HEK293 (cell line): ENCODE measurements at regions not wholly inside any gene's neighbourhood (a gene's known extent, or its start where the extent isn't known, plus 50 kb on each side); places are given as distances from the start of the nearest gene placed in this dataset.

Experiments used
- CTCF ChIA-PET: fragments of 350-600 bp; formaldehyde crosslinking; extraction: SDS; loops from one replicate; lab custom pipeline; 2021; ENCODE audit warnings: antibody characterized with exemption; lab: Yijun Ruan, JAX
- POLR2A ChIA-PET: fragments of 300-600 bp; formaldehyde crosslinking; extraction: SDS; loops from one replicate; lab custom pipeline; 2020; ENCODE audit warnings: antibody characterized with exemption, inconsistent platforms; lab: Yijun Ruan, JAX
- H3K27ac ChIP-seq: fragments of 200-500 bp; sonication (Bioruptor generic); 2 replicates; pipeline ENCODE4 v1.5.1; 2014; ENCODE audit warnings: low read depth, low read length, control low read depth, inconsistent platforms; ENCODE audit errors: extremely low read depth
- H3K36me3 ChIP-seq, 2 experiments: fragments of 200-500 bp in 1 of 2; sonication (Bioruptor generic) in 1 of 2; 1 replicate in 1 of 2; 2 replicates in 1 of 2; pipeline ENCODE4 v1.5.1; 2014 to 2017; ENCODE audit warnings: inconsistent platforms in 2 of 2, low read length in 2 of 2; ENCODE audit not compliant: control insufficient read depth in 2 of 2, insufficient read depth in 1 of 2
- H3K4me1 ChIP-seq: fragments of 200-500 bp; sonication (Bioruptor generic); 2 replicates; pipeline ENCODE4 v1.5.1; 2014; ENCODE audit warnings: mild to moderate bottlenecking, low read length, inconsistent platforms; ENCODE audit not compliant: control insufficient read depth, insufficient read depth
- H3K4me3 ChIP-seq: 2 replicates; pipeline ENCODE4 v1.5.1; 2011; ENCODE audit warnings: low read depth, mild to moderate bottlenecking, control low read depth, low read length, moderate library complexity
- H3K9me3 ChIP-seq: fragments of 200-500 bp; sonication (Bioruptor generic); 2 replicates; pipeline ENCODE4 v1.5.1; 2014; ENCODE audit warnings: low read depth, low read length, inconsistent platforms; ENCODE audit not compliant: control insufficient read depth, insufficient read depth
- FEZF1 ChIP-seq: fragments of 450-650 bp; formaldehyde crosslinking; IDR thresholded peaks from 2 replicates; pipeline ENCODE4 v1.5.1; 2016; ENCODE audit warnings: missing biosample characterization, missing genetic modification characterization
- MZF1 ChIP-seq: fragments of 450-650 bp; formaldehyde crosslinking; IDR thresholded peaks from 2 replicates; pipeline ENCODE4 v1.5.1; 2017; ENCODE audit warnings: missing biosample characterization, missing genetic modification characterization, borderline replicate concordance
- PRDM1 ChIP-seq: fragments of 450-650 bp; formaldehyde crosslinking; IDR thresholded peaks from 2 replicates; pipeline ENCODE4; 2016; ENCODE audit warnings: missing biosample characterization, missing genetic modification characterization
- SCRT1 ChIP-seq: fragments of 450-650 bp; formaldehyde crosslinking; IDR thresholded peaks from 2 replicates; pipeline ENCODE4 v1.5.1; 2016; ENCODE audit warnings: missing biosample characterization, missing genetic modification characterization, borderline replicate concordance
- TSHZ1 ChIP-seq: fragments of 450-650 bp; formaldehyde crosslinking; IDR thresholded peaks from 2 replicates; pipeline ENCODE4 v1.5.1; 2016; ENCODE audit warnings: missing biosample characterization, missing genetic modification characterization, borderline replicate concordance
- ZNF133 ChIP-seq: fragments of 450-650 bp; formaldehyde crosslinking; IDR thresholded peaks from 2 replicates; pipeline ENCODE4 v1.5.1; 2016; ENCODE audit warnings: missing biosample characterization, missing genetic modification characterization
- ZNF19 ChIP-seq: fragments of 450-650 bp; formaldehyde crosslinking; IDR thresholded peaks from 2 replicates; pipeline ENCODE4; 2016; ENCODE audit warnings: missing biosample characterization, missing genetic modification characterization, low read depth
- ZNF23 ChIP-seq: fragments of 450-650 bp; formaldehyde crosslinking; IDR thresholded peaks from 2 replicates; pipeline ENCODE4 v1.5.1; 2016; ENCODE audit warnings: missing biosample characterization, missing genetic modification characterization, borderline replicate concordance
- ZNF335 ChIP-seq: fragments of 450-650 bp; formaldehyde crosslinking; conservative IDR thresholded peaks from 2 replicates; pipeline ENCODE4 v1.5.1; 2016; ENCODE audit warnings: missing biosample characterization, missing genetic modification characterization
- ZNF354C ChIP-seq: fragments of 450-650 bp; formaldehyde crosslinking; IDR thresholded peaks from 2 replicates; pipeline ENCODE4 v1.5.1; 2016; ENCODE audit warnings: missing biosample characterization, missing genetic modification characterization, low read depth, borderline replicate concordance
- ZNF423 ChIP-seq: fragments of 450-650 bp; formaldehyde crosslinking; IDR thresholded peaks from 2 replicates; pipeline ENCODE4 v1.5.1; 2016; ENCODE audit warnings: missing biosample characterization, missing genetic modification characterization
- ZNF48 ChIP-seq: fragments of 450-650 bp; formaldehyde crosslinking; IDR thresholded peaks from 2 replicates; pipeline ENCODE4 v1.5.1; 2016; ENCODE audit warnings: missing biosample characterization, missing genetic modification characterization
- ZNF501 ChIP-seq: fragments of 450-650 bp; formaldehyde crosslinking; IDR thresholded peaks from 2 replicates; pipeline ENCODE4 v1.5.1; 2016; ENCODE audit warnings: missing biosample characterization, missing genetic modification characterization
- ZNF560 ChIP-seq: fragments of 450-650 bp; formaldehyde crosslinking; IDR thresholded peaks from 2 replicates; pipeline ENCODE4 v1.5.1; 2017; ENCODE audit warnings: missing biosample characterization, missing genetic modification characterization, borderline replicate concordance
- ZNF571 ChIP-seq: fragments of 450-650 bp; formaldehyde crosslinking; IDR thresholded peaks from 2 replicates; pipeline ENCODE4 v1.5.0; 2017; ENCODE audit warnings: missing biosample characterization, missing genetic modification characterization
- ZNF610 ChIP-seq: fragments of 450-650 bp; formaldehyde crosslinking; IDR thresholded peaks from 2 replicates; pipeline ENCODE4 v1.5.1; 2016; ENCODE audit warnings: missing biosample characterization, missing genetic modification characterization, borderline replicate concordance
- ZNF645 ChIP-seq: fragments of 450-650 bp; formaldehyde crosslinking; IDR thresholded peaks from 2 replicates; pipeline ENCODE4; 2016; ENCODE audit warnings: missing biosample characterization, missing genetic modification characterization
- ZNF707 ChIP-seq: fragments of 450-650 bp; formaldehyde crosslinking; IDR thresholded peaks from 2 replicates; pipeline ENCODE4 v1.5.1; 2016; ENCODE audit warnings: missing biosample characterization, missing genetic modification characterization
- TF ChIP-seq, protein P1 (sequence below): fragments of 450-650 bp; formaldehyde crosslinking; IDR thresholded peaks from 2 replicates; pipeline ENCODE4 v1.5.1; 2016; ENCODE audit warnings: missing biosample characterization, missing genetic modification characterization
- TF ChIP-seq, protein P2 (sequence below): fragments of 450-650 bp; formaldehyde crosslinking; IDR thresholded peaks from 2 replicates; pipeline ENCODE4 v1.5.1; 2017; ENCODE audit warnings: missing biosample characterization, missing genetic modification characterization

- no peak for TF ChIP-seq TSHZ1 (tag by site-specific recombination)
Observed at GRCh38 chr10:128660726-128661125, 534.5 kb upstream of the MKI67 start (continued).

GRCh38 chr10:128661404-128662197, 535.4 kb upstream of the MKI67 start:
- Histone ChIP-seq H3K4me1 (no peaks in the 10 kb centered on the region), H3K4me3 (no peak overlapping the region), H3K9me3 (no peaks in the 10 kb centered on the region), H3K36me3 (no peaks in the 10 kb centered on the region), H3K27ac (no peak overlapping the region)
- POLR2A ChIA-PET: no interaction called here
- TF ChIP-seq ZNF354C (tag by site-specific recombination) (no peak), SCRT1 (no peak), ZNF423 (no peak), ZNF501 (tag by site-specific recombination) (no peak), ZNF560 (tag by site-specific recombination) (no peak), ZNF19 (tag by site-specific recombination) (no peak), ZNF610 (tag by site-specific recombination) (no peak), ZNF707 (no peak), ZNF335 (tag by site-specific recombination) (no peak), ZNF133 (no peak), ZNF23 (tag by site-specific recombination) (no peak), ZNF645 (no peak), ZNF48 (tag by site-specific recombination) (no peak), PRDM1 (tag by site-specific recombination) (no peak), FEZF1 (tag by site-specific recombination) (no peak), ZNF571 (no peak), MZF1 (no peak)
- TF ChIP-seq, protein P1, sequence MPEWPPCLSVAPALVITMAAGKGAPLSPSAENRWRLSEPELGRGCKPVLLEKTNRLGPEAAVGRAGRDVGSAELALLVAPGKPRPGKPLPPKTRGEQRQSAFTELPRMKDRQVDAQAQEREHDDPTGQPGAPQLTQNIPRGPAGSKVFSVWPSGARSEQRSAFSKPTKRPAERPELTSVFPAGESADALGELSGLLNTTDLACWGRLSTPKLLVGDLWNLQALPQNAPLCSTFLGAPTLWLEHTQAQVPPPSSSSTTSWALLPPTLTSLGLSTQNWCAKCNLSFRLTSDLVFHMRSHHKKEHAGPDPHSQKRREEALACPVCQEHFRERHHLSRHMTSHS (tag by site-specific recombination): no peak
- TF ChIP-seq, protein P2, sequence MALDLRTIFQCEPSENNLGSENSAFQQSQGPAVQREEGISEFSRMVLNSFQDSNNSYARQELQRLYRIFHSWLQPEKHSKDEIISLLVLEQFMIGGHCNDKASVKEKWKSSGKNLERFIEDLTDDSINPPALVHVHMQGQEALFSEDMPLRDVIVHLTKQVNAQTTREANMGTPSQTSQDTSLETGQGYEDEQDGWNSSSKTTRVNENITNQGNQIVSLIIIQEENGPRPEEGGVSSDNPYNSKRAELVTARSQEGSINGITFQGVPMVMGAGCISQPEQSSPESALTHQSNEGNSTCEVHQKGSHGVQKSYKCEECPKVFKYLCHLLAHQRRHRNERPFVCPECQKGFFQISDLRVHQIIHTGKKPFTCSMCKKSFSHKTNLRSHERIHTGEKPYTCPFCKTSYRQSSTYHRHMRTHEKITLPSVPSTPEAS: no peak
- CTCF ChIA-PET: interaction anchor here (2.2 kb wide), 1 partner anchor 27 kb away, joined by 6 read pairs; no protein-coding TSS in a partner anchor
